ENCODE measurements at regions not wholly inside any gene's neighbourhood (a gene's known extent, or its start where the extent isn't known, plus 50 kb on each side); places are given as distances from the start of the nearest gene placed in this dataset.

DNA sequence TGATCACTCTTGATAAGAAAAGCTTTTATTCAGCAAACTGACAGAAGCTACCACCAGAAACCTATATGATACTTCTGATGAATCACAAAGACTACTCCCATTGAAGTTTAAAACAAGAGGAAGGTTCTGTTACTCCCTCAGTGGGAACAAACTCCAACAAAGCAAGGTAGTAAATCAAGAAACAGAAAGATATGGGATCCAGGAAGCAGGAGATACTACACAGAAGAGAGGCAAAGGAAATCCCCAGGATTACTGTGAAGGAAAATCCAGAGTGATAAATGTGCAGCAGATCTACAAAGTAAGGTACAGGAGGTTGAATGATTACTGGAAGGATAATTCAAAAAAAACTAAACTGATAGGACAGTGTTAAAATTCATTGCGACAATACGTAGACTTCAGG, 222.4 kb downstream of the HHIP start:
- no peak for ATAC-seq
- H3K27ac ChIP-seq = no peak overlapping the region
- peaks cover 0 to 14% (median 0%) of the 10 kb centered on the region in 3 donors for H3K9me3 ChIP-seq
- H3K36me3 ChIP-seq = no peaks in the 10 kb centered on the region
- WGBS, 2 donors (ENCODE audit: low coverage in 1 of 2) = 74 to 97% methylated on average over 2 of the region's 2 CpGs
- H3K27me3 ChIP-seq = no peaks in the 10 kb centered on the region
- H3K4me1 ChIP-seq = no peaks in the 10 kb centered on the region
- no peak overlapping the region for H3K4me3 ChIP-seq
- TF ChIP-seq, protein P1, sequence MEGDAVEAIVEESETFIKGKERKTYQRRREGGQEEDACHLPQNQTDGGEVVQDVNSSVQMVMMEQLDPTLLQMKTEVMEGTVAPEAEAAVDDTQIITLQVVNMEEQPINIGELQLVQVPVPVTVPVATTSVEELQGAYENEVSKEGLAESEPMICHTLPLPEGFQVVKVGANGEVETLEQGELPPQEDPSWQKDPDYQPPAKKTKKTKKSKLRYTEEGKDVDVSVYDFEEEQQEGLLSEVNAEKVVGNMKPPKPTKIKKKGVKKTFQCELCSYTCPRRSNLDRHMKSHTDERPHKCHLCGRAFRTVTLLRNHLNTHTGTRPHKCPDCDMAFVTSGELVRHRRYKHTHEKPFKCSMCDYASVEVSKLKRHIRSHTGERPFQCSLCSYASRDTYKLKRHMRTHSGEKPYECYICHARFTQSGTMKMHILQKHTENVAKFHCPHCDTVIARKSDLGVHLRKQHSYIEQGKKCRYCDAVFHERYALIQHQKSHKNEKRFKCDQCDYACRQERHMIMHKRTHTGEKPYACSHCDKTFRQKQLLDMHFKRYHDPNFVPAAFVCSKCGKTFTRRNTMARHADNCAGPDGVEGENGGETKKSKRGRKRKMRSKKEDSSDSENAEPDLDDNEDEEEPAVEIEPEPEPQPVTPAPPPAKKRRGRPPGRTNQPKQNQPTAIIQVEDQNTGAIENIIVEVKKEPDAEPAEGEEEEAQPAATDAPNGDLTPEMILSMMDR (IDR thresholded peaks at IDR 0.05) = no peak
- no peak for TF ChIP-seq POLR2A (IDR thresholded peaks at IDR 0.05)
- no peak for TF ChIP-seq POLR2AphosphoS5 (IDR thresholded peaks at IDR 0.05)
- TF ChIP-seq EP300 (IDR thresholded peaks at IDR 0.05) = no peak

DNA sequence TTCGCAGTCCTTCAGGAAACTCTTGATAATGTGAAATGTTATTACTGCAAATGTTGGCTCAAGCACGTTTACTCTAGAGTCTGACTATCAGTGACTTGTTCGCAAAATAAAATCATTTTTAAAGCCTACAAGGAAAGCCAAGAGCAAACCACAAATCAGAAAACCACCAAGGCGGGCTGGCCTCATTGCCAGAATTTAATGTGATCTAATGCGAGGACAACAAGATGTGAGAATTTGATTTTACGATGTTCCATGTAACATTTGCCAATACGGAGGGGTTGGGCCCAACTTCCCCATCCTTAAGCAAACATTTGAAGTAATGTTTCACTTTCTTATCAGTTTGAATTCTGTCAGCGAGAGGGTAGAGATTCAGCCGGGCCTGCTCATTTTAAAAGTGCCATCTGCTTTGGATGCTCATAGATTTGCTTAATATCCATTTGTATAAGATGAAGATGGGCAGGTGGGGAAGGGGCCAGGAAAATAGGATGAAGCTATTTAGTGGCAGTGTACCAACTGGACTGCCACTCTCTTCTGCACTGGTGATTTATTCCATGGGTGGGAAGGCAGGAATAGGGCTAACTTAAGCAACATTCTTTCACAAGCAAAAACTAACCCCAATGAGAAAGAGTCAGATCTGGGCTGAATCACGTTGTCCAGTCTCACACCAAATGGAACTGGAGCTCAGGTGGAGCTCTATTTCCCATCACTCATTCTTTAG, 225.3 kb downstream of the ANAPC10 start:
- peak; percentile 25 for ATAC-seq
- H3K9me3 ChIP-seq = no peaks in the 10 kb centered on the region
- WGBS, 2 donors (ENCODE audit: low coverage in 1 of 2) = 46 to 51% methylated on average over 10 of the region's 10 CpGs
- H3K4me1 ChIP-seq = no peaks in the 10 kb centered on the region
- H3K4me3 ChIP-seq = no peak overlapping the region
- no peaks in the 10 kb centered on the region for H3K27me3 ChIP-seq
- no peak overlapping the region for H3K27ac ChIP-seq
- H3K36me3 ChIP-seq = no peaks in the 10 kb centered on the region
- no peak for TF ChIP-seq EP300 (IDR thresholded peaks at IDR 0.05)
- TF ChIP-seq, protein P1 (IDR thresholded peaks at IDR 0.05) = no peak
- TF ChIP-seq POLR2AphosphoS5 (IDR thresholded peaks at IDR 0.05) = no peak
- TF ChIP-seq POLR2A (IDR thresholded peaks at IDR 0.05) = no peak

DNA sequence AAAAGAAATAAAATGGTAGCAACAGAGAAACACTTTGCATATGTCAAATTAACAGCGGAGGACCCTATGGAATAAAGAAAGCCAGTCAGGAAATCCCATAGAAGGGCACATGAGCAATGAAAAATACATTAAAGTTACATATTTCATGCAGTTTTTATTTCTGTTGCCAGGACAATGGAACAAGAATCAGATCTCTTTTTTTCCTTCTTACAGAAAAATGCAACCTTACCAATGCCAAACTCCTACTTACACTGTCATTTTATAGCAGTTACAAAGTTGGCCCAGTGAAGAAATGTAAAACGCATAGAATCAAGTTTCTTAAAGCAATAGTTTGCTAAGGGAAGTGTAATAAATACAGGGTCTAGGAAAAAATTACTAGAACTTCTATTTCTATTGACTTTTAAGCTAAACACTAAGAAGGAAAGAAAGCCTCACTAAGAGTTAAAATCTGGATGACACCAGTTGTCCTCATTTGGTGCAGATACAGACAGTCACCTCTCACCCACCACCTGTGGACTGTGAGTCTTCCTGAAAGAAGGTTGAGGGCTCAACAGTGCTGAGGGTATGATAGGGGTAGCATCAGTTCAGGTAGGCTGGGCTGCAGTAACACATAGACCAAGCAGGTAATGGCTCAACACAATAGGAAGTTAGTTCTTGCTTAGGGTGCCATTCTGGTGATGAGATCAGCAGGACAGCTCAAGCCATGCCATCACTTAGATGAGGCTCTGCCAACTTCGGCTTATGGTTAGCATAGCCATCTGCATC, 224.6 kb downstream of the ANAPC10 start:
- no peaks in the 10 kb centered on the region for H3K36me3 ChIP-seq
- no peaks in the 10 kb centered on the region for H3K4me1 ChIP-seq
- WGBS, 2 donors (ENCODE audit: low coverage in 1 of 2) = 76 to 84% methylated on average over 2 to 3 of the region's 3 CpGs
- TF ChIP-seq POLR2AphosphoS5 (IDR thresholded peaks at IDR 0.05) (no peak), POLR2A (IDR thresholded peaks at IDR 0.05) (no peak), EP300 (IDR thresholded peaks at IDR 0.05) (no peak)
- TF ChIP-seq, protein P1 (IDR thresholded peaks at IDR 0.05) = no peak
- no peaks in the 10 kb centered on the region for H3K27me3 ChIP-seq
- H3K9me3 ChIP-seq = no peaks in the 10 kb centered on the region
- no peak overlapping the region for H3K27ac ChIP-seq
- ATAC-seq = no peak
- H3K4me3 ChIP-seq = no peak overlapping the region

DNA sequence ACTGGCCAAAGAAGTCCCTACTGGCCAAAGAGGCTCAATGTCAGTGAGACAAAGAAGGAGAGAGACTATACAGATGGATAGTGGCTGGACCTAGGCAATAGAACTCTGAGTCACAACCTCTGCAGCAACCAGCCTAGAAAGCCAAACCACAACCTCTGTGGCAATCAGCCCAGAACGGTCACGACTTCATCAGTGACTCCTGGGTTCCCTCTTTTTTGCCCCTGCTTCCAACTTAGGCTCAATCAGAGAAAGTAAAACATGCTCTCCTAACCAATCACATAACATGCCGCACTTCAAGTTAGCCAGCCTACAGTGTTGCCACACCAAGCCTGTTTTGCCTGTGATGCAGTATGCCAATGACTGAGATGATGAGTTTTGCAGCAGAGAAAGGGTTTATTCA, 203.4 kb downstream of the ANAPC10 start:
- no peak overlapping the region for H3K4me3 ChIP-seq
- H3K27me3 ChIP-seq = no peaks in the 10 kb centered on the region
- H3K36me3 ChIP-seq = no peaks in the 10 kb centered on the region
- TF ChIP-seq POLR2A (IDR thresholded peaks at IDR 0.05) = no peak
- peaks cover 0 to 7% (median 0%) of the 10 kb centered on the region in 3 donors for H3K9me3 ChIP-seq
- no peaks in the 10 kb centered on the region for H3K4me1 ChIP-seq
- no peak for ATAC-seq
- 80% methylated on average over 3 of the region's 3 CpGs; no CpG with 5 or more reads in 1 of the 2 donors for WGBS, 2 donors (ENCODE audit: low coverage in 1 of 2)
- no peak overlapping the region for H3K27ac ChIP-seq

DNA sequence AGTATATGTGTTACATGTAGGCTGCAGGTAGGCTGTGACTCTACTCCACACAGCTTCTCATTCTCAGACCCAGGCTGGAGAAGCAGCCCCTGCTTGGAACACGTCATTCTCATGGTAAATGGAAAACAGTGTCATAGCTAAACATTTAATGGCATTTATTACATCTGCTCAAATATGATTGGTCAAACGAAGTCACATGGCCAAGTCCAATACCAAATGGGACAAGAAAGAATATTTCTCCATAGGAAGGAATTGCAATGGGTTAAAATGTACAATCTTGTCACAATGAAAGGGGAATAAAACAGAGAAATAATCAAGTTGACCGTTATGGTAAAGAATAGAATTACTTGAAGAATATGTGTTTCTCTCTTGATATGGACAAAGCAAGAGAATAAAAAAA, 198.6 kb downstream of the ANAPC10 start:
- no peak for TF ChIP-seq POLR2A (IDR thresholded peaks at IDR 0.05)
- TF ChIP-seq, protein P1 (IDR thresholded peaks at IDR 0.05) = no peak
- TF ChIP-seq EP300 (IDR thresholded peaks at IDR 0.05) = no peak
- no peak for TF ChIP-seq POLR2AphosphoS5 (IDR thresholded peaks at IDR 0.05)
- Histone ChIP-seq H3K27ac (no peak overlapping the region), H3K4me1 (no peaks in the 10 kb centered on the region), H3K27me3 (no peaks in the 10 kb centered on the region), H3K9me3 (peaks cover 0 to 7% (median 0%) of the 10 kb centered on the region in 3 donors), H3K36me3 (no peaks in the 10 kb centered on the region), H3K4me3 (no peak overlapping the region)
- no peak for ATAC-seq
- 92% methylated on average over 2 to 3 of the region's 3 CpGs for WGBS, 2 donors (ENCODE audit: low coverage in 1 of 2)
